K562 (cell line): ENCODE measurements at regions not wholly inside any gene's neighbourhood (a gene's known extent, or its start where the extent isn't known, plus 50 kb on each side); places are given as distances from the start of the nearest gene placed in this dataset.

Source experiments
- CBFA2T2 ChIP-seq: fragments of 450-650 bp; conservative IDR thresholded peaks from 2 replicates; pipeline ENCODE4 v1.6.1; 2017; ENCODE audit warnings: mild to moderate bottlenecking
- CBFB ChIP-seq: sonication (generic); formaldehyde crosslinking; IDR thresholded peaks from 2 replicates; pipeline ENCODE4 v1.4.0; 2020; ENCODE audit warnings: mild to moderate bottlenecking, missing genetic modification reagents
- CREBBP ChIP-seq: IDR thresholded peaks from one replicate; pipeline ENCODE4 v1.6.1; 2012; ENCODE audit warnings: low read depth, mild to moderate bottlenecking, control low read depth, inconsistent platforms, low read length
- MGA ChIP-seq: fragments of 450-650 bp; IDR thresholded peaks from 2 replicates; pipeline ENCODE4 v1.6.1; 2016; ENCODE audit warnings: mild to moderate bottlenecking, moderate library complexity
- PKNOX1 ChIP-seq: fragments of 450-650 bp; IDR thresholded peaks from 2 replicates; pipeline ENCODE4 v1.6.1; 2016
- RBM22 ChIP-seq: fragments of 200-400 bp; formaldehyde crosslinking; IDR thresholded peaks from 2 replicates; pipeline ENCODE4 v1.6.1; 2018; ENCODE audit warnings: low read length, low read depth; ENCODE audit not compliant: poor library complexity, severe bottlenecking
- SNAPC5 ChIP-seq: fragments of 250-450 bp; sonication (Bioruptor Pico); IDR thresholded peaks from 2 replicates; pipeline ENCODE4 v1.8.0; 2021; ENCODE audit warnings: moderate library complexity, mild to moderate bottlenecking, inconsistent platforms
- TAF7 ChIP-seq: fragments of 450-650 bp; IDR thresholded peaks from 2 replicates; pipeline ENCODE4 v1.6.1; 2016; ENCODE audit warnings: missing genetic modification characterization, missing compliant biosample characterization

GRCh38 chr6:51282026-51282425 is 463.4 kb downstream of the TFAP2B start (continued):
- TF ChIP-seq MGA (no peak), SNAPC5 (CRISPR knock-in tag) (no peak), RBM22 (no peak), PKNOX1 (no peak), CBFB (CRISPR knock-in tag) (no peak), CREBBP (no peak), CBFA2T2 (no peak), TAF7 (tag) (no peak)
